GM19463 (cell line): ENCODE measurements at regions not wholly inside any gene's neighbourhood (a gene's known extent, or its start where the extent isn't known, plus 50 kb on each side); places are given as distances from the start of the nearest gene placed in this dataset.

Source experiments
- ATAC-seq: cut with Tn5 transposase; IDR thresholded peaks from one replicate; pipeline ENCODE4 v1.9.1; 2021; ENCODE audit warnings: mild to moderate bottlenecking, moderate library complexity; ENCODE audit not compliant: unreplicated experiment

DNA sequence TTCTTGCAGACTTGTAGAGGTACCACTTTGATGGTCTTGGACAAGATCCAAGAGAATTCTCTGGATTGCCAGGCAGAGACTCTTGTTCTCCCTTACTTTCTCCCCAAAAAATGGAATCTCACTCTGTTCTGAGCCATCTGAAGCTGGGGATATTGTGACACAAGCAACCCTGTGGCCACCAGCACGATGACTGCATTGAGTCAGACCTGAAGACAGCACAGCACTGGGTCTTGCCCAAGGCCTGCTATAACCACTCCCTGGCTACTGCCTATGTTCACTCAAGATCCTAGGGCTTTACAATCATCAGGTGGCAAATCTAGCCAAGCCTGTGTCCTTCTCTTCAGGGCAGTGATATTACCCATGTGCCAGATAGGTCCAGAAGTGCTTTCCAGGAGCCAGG lies 202.5 kb upstream of the SERP2 start:
- no peak for ATAC-seq

DNA sequence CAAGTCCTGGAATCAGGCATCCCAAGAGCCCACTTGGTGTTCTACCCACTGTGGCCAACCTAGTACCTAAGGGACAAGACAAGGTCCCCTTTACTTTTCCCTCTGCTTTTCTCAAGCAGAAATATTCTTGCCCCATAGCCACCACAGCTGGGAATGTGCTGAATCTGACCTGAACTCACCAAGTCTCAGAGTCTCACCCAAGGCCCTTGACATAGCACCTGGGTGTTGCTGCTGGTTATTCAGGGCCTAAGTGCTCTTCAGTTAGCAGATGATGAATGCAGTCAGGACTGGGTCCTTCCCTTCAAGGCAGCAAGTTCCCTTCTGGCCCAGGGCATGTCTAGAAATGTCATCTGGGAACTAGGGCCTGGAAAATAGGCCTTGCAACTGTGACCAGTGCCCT lies 201.8 kb upstream of the SERP2 start:
- ATAC-seq, result no peak

DNA sequence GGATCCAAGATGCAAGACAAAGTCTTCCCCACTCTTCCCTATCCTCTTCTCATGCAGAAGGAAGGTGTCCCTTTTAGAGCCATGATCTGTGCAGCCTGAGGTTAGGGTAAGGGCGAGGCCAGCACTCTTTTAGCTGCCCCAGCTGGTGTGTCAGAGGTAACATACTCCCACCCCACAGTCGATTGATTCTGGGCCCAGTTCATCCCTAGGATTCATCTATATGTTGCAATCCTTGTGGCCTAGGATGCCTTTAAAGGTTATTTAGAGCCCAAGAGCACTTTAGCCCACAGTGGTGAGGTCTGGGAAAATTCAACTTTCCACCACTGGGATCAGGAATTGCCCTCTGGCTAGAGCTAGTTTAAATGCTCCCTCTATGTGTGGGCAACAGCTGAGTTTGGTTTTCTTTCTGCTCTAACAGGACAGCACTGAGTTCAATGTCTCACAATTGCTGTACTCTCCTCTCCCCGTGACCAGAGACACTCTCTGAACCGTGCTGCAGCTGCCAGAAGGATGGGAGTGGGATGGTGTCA lies 201.3 kb upstream of the SERP2 start:
- no peak for ATAC-seq

- no peak for ATAC-seq
These were observed 198.7 kb upstream of the SERP2 start for GRCh38 chr13:44174769-44175425.

DNA sequence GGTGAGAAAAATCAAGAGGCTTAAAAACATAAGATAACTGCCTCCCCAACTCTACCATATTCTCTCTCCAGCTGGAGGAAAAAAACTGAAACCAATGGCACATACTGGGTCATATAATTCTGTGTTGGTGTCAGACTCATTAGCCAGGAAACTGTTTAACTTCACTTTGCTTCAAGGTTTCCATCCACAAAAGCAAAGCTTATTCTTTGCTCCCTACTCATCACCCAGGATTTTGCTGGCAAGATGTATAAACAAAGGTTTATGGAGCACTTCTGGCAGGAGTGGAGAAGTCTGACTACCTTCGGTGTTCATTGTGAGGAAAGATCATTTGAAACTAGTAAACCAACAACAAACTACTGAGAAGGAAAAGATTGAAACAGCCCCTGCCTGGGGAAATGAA lies 197.5 kb upstream of the SERP2 start:
- ATAC-seq, result no peak

DNA sequence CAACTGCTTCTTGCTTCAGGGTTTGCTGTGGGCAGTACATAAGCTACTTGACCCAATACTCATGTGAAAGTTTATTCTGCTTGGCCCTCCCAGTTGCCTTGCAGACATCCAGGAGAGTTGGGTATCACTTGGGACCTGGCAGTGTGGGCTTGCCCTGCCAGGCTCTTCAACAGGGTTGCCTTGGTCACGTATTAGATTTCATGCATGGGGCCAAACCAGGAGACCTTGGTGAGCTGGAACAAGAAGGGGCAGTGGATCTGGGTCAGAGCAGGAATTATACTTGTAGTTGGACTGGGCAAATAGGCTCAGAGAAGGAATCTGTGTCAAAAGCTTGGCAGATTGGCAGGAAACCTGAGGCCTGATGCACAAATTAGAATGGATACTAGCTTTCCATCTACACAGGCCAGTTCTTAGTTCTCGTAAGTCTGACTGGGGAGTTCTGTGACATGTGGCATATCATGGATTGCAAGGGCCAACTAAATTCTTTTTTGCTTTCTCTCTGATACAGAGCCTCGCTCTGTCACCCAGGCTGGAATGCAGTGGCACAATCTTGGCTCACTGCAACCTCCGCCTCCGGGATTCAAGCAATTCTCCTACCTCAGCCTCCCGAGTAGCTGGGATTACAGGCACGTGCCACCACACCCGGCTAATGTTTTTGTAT lies 192.6 kb upstream of the SERP2 start:
- ATAC-seq, result no peak

- ATAC-seq, result no peak
These were observed 191.7 kb upstream of the SERP2 start for GRCh38 chr13:44181931-44182330.

- no peak for ATAC-seq
These were observed 188.9 kb upstream of the SERP2 start for GRCh38 chr13:44184740-44185139.

- ATAC-seq, result no peak
These were observed 185.4 kb upstream of the SERP2 start for GRCh38 chr13:44188257-44188656.

DNA sequence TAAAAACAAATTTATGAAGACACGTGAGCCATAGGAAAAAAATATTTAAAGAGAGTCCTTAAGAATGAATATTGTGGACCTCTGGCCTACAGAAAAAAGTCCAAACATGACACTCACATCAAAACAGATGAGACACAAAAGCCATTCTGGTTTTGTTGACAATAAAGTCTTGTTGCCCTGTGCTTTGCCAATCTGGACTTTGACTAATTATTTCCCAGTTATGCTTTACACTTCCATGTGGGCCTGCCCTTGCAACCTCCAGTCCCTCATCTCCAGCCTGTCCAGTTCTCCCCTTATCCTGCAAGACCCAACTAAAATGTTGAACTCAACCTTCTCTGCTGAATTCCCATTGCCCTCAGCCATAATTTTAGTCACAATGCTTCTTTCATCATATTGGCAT lies 184.5 kb upstream of the SERP2 start:
- no peak for ATAC-seq

DNA sequence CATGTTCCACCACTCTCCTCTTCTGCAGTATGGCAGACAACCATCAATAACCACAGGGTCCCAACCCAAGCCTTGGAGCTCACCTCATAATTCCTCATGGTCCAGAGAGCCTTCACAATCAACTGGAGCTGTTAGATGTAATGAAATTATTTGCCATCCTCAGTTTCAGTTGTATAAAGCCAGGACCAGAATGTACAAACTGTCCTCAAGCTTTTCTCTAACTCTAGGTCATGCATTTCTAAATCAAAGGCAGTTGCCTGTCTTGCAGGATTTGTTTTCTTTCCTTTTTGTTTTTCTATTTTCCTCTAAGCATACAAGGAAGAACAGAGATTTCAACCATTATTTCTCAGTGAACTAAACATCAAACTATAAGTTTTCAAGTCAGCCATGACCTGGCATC lies 182.5 kb upstream of the SERP2 start:
- ATAC-seq, result no peak

GRCh38 chr13:44191504-44192171 lies 182.0 kb upstream of the SERP2 start:
- no peak for ATAC-seq

DNA sequence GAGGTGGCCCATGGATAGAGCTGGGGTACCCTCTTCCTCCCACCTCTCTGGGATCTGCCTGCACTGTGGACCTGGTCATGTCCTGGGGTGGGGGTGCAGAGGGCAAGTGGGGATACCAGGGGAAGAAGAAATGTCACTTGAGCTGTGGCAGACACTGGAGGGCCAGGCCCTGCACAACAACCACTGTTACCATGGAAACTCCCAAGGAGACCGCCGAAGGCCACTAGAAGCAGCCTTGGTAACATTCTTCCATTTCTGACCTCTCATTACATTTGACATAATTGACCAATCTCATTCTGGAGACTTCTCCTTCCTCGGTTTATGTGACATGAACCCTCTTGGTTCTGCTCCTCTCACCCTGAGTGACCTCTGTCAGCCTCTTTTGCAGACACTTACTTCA lies 179.9 kb upstream of the SERP2 start:
- ATAC-seq, result no peak

- no peak for ATAC-seq
These were observed 178.4 kb upstream of the SERP2 start for GRCh38 chr13:44195245-44195644.

GRCh38 chr13:44196196-44196751 lies 177.3 kb upstream of the SERP2 start:
- ATAC-seq, result no peak

GRCh38 chr13:44197791-44198770 lies 175.5 kb upstream of the SERP2 start:
- peak; percentile 98 for ATAC-seq

DNA sequence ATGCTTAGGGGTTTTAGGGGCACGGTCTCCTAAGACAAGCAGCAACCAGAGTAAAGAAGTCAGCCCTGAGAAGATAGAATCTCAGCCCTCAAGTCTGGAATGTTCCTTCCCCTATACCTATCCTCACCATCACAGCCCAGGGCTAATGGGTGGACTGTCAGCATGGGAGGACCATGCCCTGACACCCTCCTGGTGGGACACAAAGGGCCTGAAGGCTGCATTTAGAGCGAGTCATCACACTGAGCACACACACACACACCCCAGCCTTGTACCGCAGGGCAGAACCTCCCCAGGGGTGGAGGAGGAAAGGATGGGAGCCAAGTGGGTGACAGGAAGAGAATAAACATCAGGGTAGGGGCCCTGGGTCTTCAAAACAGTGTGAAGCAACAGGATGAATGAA lies 174.8 kb upstream of the SERP2 start:
- no peak for ATAC-seq

GRCh38 chr13:44199627-44200207 lies 173.9 kb upstream of the SERP2 start:
- no peak for ATAC-seq

GRCh38 chr13:44206434-44206833 lies 167.2 kb upstream of the SERP2 start:
- no peak for ATAC-seq

GRCh38 chr13:44207476-44207875 lies 166.1 kb upstream of the SERP2 start:
- no peak for ATAC-seq
